GM23248 (cell line): ENCODE measurements at regions not wholly inside any gene's neighbourhood (a gene's known extent, or its start where the extent isn't known, plus 50 kb on each side); places are given as distances from the start of the nearest gene placed in this dataset.

Experiments
- DNase-seq: peaks from one replicate; pipeline ENCODE4 v3.0.0-alpha.2; 2015
- H2AFZ ChIP-seq: fragments of 200-600 bp; sonication (generic); 2 replicates; pipeline ENCODE4 v1.6.1; 2016; ENCODE audit warnings: antibody characterized with exemption
- H3F3A ChIP-seq: fragments of 200-600 bp; sonication (generic); 2 replicates; pipeline ENCODE4 v1.6.1; 2016; ENCODE audit warnings: mild to moderate bottlenecking, antibody characterized with exemption, mixed run types; ENCODE audit not compliant: insufficient read depth
- H3K27ac ChIP-seq: fragments of 200-600 bp; sonication (generic); 2 replicates; pipeline ENCODE4 v1.5.1; 2016; ENCODE audit warnings: mild to moderate bottlenecking
- H3K27me3 ChIP-seq: fragments of 200-600 bp; sonication (generic); replicated peaks from 2 replicates; pipeline ENCODE4 v1.6.1; 2016; ENCODE audit warnings: mild to moderate bottlenecking; ENCODE audit not compliant: insufficient read depth
- H3K36me3 ChIP-seq: fragments of 200-600 bp; sonication (generic); 2 replicates; pipeline ENCODE4 v1.6.1; 2016; ENCODE audit warnings: low read depth, mild to moderate bottlenecking
- H3K4me1 ChIP-seq: fragments of 200-600 bp; sonication (generic); 2 replicates; pipeline ENCODE4 v1.6.1; 2016; ENCODE audit warnings: mild to moderate bottlenecking; ENCODE audit not compliant: insufficient read depth
- H3K4me2 ChIP-seq: fragments of 200-600 bp; sonication (generic); one replicate; pipeline ENCODE4 v1.6.1; 2016; ENCODE audit warnings: mild to moderate bottlenecking; ENCODE audit not compliant: unreplicated experiment
- H3K4me3 ChIP-seq: fragments of 200-600 bp; sonication (generic); 2 replicates; pipeline ENCODE4 v1.5.1; 2016; ENCODE audit warnings: mild to moderate bottlenecking
- H3K79me2 ChIP-seq: fragments of 200-600 bp; sonication (generic); 2 replicates; pipeline ENCODE4 v1.6.1; 2016; ENCODE audit warnings: mild to moderate bottlenecking; ENCODE audit not compliant: insufficient read depth
- H3K9ac ChIP-seq: fragments of 200-600 bp; sonication (generic); 2 replicates; pipeline ENCODE4 v1.6.1; 2016; ENCODE audit warnings: mild to moderate bottlenecking
- H3K9me2 ChIP-seq: fragments of 200-600 bp; sonication (generic); 2 replicates; pipeline ENCODE4 v1.6.1; 2016; ENCODE audit warnings: mixed run types, mild to moderate bottlenecking, moderate library complexity; ENCODE audit not compliant: insufficient read depth
- H3K9me3 ChIP-seq: fragments of 200-600 bp; sonication (generic); one replicate; pipeline ENCODE4 v1.6.1; 2017; ENCODE audit warnings: low read depth
- H4K20me1 ChIP-seq: fragments of 200-600 bp; sonication (generic); 2 replicates; pipeline ENCODE4 v1.6.0; 2016; ENCODE audit not compliant: insufficient read depth
- EZH2 ChIP-seq: fragments of 200-600 bp; sonication (generic); IDR thresholded peaks from 2 replicates; pipeline ENCODE4 v1.6.1; 2018; ENCODE audit warnings: antibody characterized with exemption, mild to moderate bottlenecking; ENCODE audit not compliant: insufficient read depth, poor library complexity, severe bottlenecking
- EZH2phosphoT487 ChIP-seq: fragments of 200-600 bp; sonication (generic); IDR thresholded peaks from 2 replicates; pipeline ENCODE4 v1.6.1; 2018; ENCODE audit warnings: antibody characterized with exemption, moderate library complexity, mild to moderate bottlenecking, low read depth; ENCODE audit not compliant: insufficient read depth
- WGBS, 2 experiments: methylation state at CpG; one replicate each; pipeline ENCODE4 v1.1.6; 2015 to 2017; ENCODE audit warnings: low lambda C conversion rate in 2 of 2, low coverage in 1 of 2; ENCODE audit errors: missing lambda C conversion rate in 2 of 2; 5-methylcytosine and 5-hydroxymethylcytosine counted together
- in situ Hi-C: fragments of 300-500 bp; cut with MboI; formaldehyde crosslinking; loops from 2 replicates; pipeline ENCODE4 v1.15.0; 2020

DNA sequence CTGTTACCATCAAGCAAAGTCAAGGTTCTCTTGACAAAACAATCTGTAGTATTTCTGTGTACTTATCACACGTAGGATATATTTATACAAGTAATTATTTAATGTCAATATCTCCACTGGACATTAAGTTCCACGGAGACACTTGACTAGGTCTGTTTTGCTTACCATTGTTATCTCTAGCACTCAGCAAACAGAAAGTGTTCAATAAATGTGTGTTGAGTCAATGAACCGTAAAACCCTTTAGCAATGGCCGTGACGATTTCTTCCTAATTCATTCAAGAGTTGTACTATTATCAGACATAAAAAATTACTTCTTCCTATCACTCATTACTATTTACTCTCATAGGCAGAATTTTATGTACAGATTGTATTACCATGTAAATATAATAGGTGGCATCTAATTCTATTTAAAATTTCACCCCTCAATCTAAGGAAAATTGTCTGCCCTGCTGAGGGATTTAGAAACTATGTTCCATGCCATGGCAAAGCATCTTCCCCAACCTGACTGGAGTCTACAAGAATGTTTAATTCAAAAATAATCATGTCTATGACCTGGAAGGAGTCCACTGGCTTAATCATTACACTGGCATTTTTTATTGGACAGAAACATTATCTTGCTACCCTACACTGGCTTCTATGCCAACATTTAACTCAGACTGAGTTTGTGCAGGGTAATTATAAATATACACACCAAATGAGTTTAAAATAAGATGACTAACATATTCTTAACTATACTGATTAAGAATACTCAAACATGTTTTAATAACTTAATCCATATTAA lies 301.9 kb downstream of the ZEB2 start:
- Histone ChIP-seq H3K79me2 (no peaks in the 10 kb centered on the region), H3K4me3 (no peak overlapping the region), H4K20me1 (no peaks in the 10 kb centered on the region), H3K4me2 (no peak overlapping the region), H3K36me3 (no peaks in the 10 kb centered on the region), H3K4me1 (peaks cover 6% of the 10 kb centered on the region), H3K27me3 (no peaks in the 10 kb centered on the region), H3K9me2 (no peaks in the 10 kb centered on the region), H3K9ac (no peak overlapping the region), H3K27ac (no peak overlapping the region), H3F3A (no peaks in the 10 kb centered on the region), H2AFZ (no peak overlapping the region), H3K9me3 (no peaks in the 10 kb centered on the region)
- no peak for TF ChIP-seq EZH2phosphoT487
- TF ChIP-seq EZH2, result no peak
- peak; percentile 43 for DNase-seq
- 93 to 97% methylated on average over 5 of the region's 5 CpGs for WGBS, 2 experiments
- in situ Hi-C loops, result no loop called here

DNA sequence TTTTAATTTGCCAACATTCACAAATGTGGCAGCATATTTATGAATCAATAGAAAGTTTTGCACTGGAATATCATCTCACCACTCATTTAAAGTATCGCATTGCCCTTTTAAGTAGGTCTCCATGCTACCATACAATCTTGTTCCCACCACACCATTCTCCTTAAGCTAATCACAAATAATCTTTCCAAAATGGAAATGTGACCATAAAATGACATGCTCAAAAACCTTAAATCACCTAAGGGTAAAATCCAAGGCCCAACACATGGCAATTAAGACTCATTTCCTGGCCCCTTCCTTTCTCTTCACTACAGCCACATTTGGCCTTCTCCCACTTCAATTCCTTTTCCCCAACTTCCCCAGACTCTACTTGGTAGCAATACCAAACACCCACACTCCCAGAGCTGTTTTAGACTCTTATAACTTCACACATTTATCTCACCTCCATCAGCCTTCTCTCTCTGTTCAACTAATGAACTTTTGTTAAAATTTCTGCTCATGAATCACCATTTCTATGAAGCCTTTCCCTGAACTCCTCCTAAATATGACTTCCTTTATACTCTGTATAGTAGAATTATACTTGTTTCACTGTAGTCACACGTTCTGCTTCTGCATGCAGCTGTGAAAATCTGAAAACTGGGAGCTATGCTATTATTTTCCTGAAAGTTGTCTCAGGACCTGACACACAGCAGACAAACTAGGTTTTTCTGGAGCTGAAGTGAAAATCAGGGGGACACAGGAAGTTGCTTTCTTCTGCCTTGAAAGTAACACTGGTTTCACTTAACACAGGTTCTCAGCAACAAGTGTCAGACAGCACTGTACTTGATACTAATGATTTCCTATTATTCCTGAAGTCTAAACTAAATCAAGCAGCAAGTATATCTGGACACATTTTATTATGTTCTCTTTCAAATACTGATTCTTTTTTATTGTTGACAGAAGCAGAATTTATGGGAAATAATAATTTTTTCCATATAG lies 303.9 kb downstream of the ZEB2 start:
- H3K27me3 ChIP-seq, result no peaks in the 10 kb centered on the region
- H2AFZ ChIP-seq, result peak overlapping the region; percentile 59
- TF ChIP-seq EZH2, result no peak
- no peak for TF ChIP-seq EZH2phosphoT487
- no peaks in the 10 kb centered on the region; the same call in 1 of the 2 replicates for H3K9me2 ChIP-seq
- no peaks in the 10 kb centered on the region for H3K36me3 ChIP-seq
- no peak overlapping the region for H3K4me2 ChIP-seq
- 73 to 80% methylated on average over 2 of the region's 2 CpGs for WGBS, 2 experiments
- no peaks in the 10 kb centered on the region for H4K20me1 ChIP-seq
- H3K79me2 ChIP-seq, result no peaks in the 10 kb centered on the region
- H3K27ac ChIP-seq, result no peak overlapping the region
- no peak overlapping the region for H3K9ac ChIP-seq
- H3K4me1 ChIP-seq, result peaks cover 6% of the 10 kb centered on the region
- in situ Hi-C loops, result no loop called here
- no peaks in the 10 kb centered on the region for H3F3A ChIP-seq
- no peak overlapping the region for H3K4me3 ChIP-seq
- H3K9me3 ChIP-seq, result no peaks in the 10 kb centered on the region
- DNase-seq, result no peak

DNA sequence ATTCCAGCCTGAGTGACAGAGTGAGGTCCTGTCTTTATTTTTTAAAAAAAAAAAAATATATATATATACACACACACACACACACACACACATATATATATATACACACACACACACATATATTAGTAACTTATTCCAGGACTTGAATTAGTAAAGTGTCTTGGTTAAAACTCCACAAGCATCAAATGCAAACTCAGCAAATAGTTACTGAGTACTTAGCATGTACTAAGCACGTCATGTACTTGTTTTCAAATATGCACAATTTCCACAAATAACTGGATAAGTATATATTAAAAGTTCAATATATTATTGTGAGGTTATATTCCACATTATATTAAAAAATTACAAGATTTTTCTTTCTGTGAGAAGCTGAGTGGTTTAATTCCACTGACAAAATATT lies 304.7 kb downstream of the ZEB2 start:
- in situ Hi-C loops, result no loop called here
- Histone ChIP-seq H2AFZ (no peak overlapping the region), H4K20me1 (no peaks in the 10 kb centered on the region), H3K9ac (no peak overlapping the region), H3K4me3 (no peak overlapping the region), H3F3A (no peaks in the 10 kb centered on the region), H3K4me2 (no peak overlapping the region), H3K9me2 (no peaks in the 10 kb centered on the region; the same call in 1 of the 2 replicates), H3K4me1 (peaks cover 6% of the 10 kb centered on the region), H3K9me3 (no peaks in the 10 kb centered on the region), H3K36me3 (no peaks in the 10 kb centered on the region), H3K79me2 (no peaks in the 10 kb centered on the region), H3K27me3 (no peaks in the 10 kb centered on the region), H3K27ac (no peak overlapping the region)
- DNase-seq, result no peak
- no peak for TF ChIP-seq EZH2phosphoT487
- no peak for TF ChIP-seq EZH2
- WGBS, 2 experiments, result 95 to 96% methylated on average over 1 of the region's 1 CpG

DNA sequence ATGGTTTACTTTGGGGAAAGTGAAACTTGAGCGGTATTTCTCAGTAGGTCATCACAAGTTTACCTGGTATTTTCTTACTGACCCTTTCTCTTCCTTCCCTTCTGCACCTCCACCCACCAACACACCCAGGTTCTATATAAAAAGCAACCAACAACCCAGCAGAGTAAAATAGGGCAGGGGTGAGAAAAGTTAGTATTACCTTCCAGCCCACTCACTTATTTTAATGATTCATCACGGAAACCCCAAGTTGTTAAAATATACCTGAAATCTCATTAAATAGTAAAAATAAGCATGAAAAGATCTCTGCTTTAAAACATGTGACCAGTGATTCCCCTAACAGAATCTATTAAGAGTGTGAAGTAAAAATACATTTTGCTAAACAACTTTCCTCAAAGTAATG lies 306.1 kb downstream of the ZEB2 start:
- Histone ChIP-seq H3K9me2 (no peaks in the 10 kb centered on the region; the same call in 1 of the 2 replicates), H3K4me3 (no peak overlapping the region), H2AFZ (no peak overlapping the region), H3K27ac (no peak overlapping the region), H4K20me1 (no peaks in the 10 kb centered on the region), H3K4me2 (no peak overlapping the region), H3K9me3 (no peaks in the 10 kb centered on the region), H3K79me2 (no peaks in the 10 kb centered on the region), H3K36me3 (no peaks in the 10 kb centered on the region), H3K4me1 (peaks cover 6% of the 10 kb centered on the region), H3F3A (no peaks in the 10 kb centered on the region), H3K27me3 (no peaks in the 10 kb centered on the region), H3K9ac (no peak overlapping the region)
- 100% methylated on average over 2 of the region's 2 CpGs for WGBS, 2 experiments
- TF ChIP-seq EZH2, result no peak
- TF ChIP-seq EZH2phosphoT487, result no peak
- in situ Hi-C loops, result no loop called here
- no peak for DNase-seq
